Kasumi-1 (cell line): ENCODE measurements at regions not wholly inside any gene's neighbourhood (a gene's known extent, or its start where the extent isn't known, plus 50 kb on each side); places are given as distances from the start of the nearest gene placed in this dataset.

Source experiments
- DNase-seq, 2 experiments: peaks; one replicate each; lab custom pipeline; 2025; lab: John Stamatoyannopoulos, UW

DNA sequence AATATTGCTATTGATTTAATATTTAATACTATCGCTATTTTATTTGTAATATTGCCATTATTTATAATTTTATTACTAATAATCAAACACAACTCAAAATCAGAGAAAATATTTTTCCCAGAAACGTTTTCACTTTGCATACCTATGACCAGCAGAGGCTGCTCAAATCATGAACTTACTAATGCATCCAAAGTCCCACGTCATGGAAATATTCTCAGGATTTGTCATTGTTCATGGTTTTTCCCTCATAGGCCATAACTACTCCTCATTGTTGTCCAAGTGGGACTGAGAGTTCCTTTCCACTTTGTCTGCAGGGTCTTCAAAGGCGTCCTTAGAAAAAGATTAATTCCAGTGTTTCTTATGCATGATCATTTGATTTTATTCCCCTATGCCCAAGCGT is 344.8 kb downstream of the THBS2 start:
- DNase-seq: no peak

DNA sequence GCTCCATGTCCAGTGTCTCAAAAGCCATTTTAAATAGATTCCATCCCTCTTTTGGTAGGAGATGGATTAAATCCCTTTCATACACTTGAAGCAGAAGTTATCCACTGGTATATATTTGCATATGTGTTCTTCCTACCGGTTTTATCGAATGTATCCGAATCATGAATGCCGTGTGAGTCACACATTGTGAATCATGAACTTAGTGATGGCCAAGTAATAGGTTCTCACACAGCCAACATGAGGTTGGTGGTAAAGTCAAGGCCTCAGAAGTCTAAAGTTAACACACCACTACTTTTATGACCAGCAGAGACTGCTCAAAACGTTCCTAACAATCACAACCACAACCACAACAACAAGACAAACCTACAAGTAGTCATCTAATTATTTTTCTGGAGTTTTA is 345.5 kb downstream of the THBS2 start:
- DNase-seq: no peak

DNA sequence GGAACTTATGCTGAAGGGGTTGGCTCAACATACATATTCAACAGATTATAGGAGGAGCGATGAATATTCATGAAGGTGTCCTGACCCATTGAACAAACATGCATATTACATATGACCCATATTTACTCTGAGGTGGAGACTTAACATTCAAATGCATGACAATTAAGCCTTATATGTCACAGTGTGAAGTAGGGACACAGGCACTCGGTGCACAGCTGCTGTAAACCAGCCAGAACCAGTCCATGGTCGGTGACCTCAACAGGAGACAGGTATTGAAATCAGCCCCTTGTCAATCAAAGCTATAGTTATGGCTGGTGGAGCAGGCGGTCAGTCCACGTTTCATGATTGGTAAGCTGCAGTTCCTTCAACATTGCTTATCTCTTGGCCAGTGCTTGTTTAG is 347.3 kb downstream of the THBS2 start:
- DNase-seq: no peak

DNA sequence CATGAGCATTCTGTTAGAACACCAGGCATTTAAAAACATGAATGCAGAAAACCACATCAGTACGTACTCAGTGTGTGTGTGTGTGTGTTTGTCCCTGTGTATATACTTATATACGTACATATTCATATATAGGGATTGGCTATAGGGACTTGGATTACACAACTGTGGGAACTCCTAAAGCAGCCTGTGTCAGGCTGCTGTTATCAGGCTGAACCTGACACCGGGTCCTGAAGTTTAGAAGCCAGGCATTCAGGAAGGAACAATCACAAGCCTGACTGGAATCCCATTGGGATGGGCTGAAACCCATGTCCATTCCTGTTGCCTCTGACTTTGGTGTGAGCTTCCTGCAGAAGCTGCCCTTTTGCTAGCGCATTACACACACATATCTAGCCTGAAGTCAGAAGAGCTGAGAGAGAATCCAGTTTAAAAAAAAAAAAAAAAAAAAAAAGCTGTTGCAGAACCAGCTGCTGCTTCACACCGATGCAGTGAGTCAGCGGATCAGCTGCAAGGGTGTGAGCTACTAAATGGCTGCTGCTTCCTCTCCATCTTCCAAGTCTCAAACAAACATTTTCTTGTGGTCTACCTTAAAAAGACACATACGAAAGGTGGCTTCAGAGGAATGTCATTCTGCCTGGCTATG is 348.1 kb downstream of the THBS2 start:
- no peak for DNase-seq

DNA sequence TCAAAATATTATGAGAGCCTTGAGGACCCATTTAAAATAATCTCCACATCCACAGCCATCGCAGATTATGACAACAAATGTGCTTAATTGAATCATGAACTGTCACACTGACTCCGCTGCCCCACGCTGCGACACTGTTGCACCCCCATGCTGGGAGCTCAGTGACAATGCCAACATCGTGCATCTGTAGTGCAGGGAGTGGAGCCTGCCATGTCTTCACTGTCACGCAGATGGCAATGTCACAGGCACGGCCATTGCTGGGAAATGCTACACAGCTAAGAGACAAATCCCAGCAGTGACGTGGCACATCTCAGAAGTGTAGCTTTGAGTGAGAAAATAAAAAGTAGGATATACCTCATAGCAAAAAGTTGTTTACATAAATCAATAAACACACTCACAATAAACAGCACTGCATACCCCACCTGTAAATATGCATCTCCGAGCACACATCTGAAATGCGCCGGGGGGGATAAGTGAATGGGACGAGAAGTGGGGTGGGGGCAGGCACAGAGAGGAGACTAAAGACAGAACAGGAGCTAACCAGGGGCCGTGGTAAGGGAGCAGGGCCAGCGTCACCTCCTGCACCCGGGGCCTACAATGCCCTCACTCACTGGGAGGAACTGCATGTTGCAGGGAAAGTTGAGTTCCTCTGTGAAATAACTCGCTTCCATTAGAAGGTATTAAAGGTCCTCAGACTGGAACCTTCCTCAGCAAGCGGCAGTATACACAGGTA is 349.9 kb downstream of the THBS2 start:
- DNase-seq: no peak

DNA sequence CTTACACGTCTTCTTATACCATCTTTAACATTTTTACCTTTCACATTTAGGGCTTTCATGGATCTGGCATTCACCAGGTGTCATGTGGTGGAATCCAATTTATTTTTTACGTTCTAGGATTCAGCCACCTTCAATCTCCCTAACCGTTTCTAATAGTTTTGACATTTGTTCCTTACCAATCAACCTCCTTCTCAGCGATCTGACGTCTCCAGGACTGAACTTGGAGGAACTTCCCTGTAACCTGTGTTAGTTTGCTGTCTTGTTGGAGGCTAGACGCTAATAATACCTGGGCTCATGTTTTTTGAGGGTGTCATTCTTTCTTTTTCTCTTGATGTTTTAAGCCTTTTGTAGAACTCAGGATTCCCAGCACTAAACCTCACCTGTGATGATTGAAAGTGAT is 351.6 kb downstream of the THBS2 start:
- DNase-seq: no peak

DNA sequence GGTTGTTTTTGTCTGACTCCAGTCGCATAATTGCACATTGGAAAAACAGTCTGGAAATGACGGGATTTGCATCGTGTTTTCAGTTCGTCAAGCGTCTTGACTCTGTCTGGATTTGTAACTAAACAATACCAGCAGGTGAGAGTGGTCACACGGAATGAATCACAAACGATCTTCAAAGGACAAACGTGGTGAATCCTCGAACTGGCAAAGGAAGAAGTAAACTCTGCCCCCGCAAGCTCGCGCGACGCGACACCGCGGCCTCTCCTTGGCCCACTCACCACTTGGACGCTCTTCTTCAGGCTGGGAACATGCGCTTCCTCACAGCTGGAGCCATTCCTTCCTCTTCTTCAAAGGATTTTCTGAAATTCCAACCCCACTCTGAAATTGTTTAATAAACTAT is 352.6 kb downstream of the THBS2 start:
- DNase-seq: no peak

DNA sequence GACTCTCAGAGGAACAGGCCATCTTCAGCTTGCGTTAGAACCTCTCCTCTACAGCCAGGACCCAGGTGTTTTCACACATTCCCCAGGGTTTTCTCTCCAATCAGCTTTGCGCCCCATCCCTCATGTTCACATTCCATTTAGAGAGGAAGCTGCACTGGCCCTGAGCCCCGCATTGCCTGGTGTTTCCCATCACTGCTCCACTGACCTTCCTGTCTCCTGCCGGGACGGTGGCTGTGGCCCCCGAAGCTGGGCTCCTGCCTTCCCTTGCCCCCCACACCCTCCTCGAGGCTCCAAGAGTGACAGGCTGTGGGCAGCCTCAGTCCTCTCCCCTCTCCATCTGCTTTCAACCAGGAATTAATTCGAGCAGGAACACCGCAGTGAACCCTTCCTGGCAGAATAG is 357.3 kb downstream of the THBS2 start:
- DNase-seq: no peak

DNA sequence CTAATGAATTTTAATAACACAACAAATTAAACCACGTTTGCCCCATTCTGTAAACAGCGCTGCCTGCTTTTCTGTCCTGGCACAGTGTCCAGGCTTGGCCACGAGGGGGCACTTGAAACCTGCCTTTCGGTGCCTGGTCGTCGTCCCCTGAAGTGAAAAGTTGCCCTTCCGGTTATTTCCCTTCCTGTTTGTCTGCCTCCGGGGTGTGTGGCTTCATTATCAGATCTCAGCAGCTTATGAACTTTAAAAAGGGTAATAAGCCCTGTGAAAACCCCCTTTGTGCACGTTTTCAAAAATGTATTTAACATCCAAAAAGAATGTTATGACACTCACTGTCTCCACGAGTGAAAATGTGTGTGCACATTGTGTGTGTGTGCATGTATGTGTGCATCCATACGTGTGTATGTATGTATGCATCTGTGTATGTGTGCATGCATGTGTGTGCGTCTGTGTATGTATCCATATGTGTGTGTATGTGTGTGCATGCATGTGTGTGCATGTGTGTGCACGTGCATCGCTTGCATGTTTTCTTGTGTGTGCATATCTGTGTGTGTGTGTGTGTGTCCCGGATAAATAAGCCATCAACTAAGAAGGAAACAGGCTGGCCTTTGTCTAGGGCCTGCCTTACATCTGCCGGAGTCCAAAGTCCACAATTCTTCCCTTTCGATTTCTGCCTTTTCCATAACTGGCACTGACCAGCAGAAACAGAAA is 358.4 kb downstream of the THBS2 start:
- peak; percentile 84 to 85 for DNase-seq

DNA sequence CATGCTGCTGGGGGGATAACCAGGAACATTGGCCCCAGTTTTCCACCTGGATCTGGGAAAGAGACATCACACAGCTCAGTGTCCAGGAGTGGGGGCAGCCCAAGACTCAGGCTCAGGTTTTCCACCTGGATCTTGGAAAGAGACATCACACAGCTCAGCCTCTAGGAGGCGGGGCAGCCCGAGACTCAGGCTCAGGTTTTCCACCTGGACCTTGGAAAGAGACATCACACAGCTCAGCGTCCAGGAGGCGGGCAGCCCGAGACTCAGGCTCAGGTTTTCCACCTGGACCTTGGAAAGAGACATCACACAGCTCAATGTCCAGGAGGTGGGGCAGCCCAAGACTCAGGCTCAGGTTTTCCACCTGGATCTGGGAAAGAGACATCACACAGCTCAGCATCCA is 361.6 kb downstream of the THBS2 start:
- no peak for DNase-seq

DNA sequence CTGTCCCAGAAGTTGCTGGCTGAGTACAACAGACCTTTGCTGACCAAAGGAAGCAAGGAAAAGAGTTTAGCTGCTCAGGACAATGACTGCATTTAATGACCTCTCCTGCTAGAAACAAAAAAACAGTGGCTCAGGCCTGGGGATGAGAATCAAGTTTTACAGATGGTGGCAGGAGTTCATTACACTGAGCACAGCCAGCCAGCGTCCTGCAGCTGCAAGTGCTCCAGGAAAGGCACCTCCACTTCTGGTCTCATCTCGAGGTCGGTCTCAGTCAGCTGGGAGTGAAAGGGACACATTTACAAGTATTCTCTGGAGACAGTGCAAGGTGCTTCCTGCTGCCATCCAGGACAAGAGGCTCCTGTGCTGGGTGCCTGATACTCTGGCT is 362.7 kb downstream of the THBS2 start:
- DNase-seq: no peak

DNA sequence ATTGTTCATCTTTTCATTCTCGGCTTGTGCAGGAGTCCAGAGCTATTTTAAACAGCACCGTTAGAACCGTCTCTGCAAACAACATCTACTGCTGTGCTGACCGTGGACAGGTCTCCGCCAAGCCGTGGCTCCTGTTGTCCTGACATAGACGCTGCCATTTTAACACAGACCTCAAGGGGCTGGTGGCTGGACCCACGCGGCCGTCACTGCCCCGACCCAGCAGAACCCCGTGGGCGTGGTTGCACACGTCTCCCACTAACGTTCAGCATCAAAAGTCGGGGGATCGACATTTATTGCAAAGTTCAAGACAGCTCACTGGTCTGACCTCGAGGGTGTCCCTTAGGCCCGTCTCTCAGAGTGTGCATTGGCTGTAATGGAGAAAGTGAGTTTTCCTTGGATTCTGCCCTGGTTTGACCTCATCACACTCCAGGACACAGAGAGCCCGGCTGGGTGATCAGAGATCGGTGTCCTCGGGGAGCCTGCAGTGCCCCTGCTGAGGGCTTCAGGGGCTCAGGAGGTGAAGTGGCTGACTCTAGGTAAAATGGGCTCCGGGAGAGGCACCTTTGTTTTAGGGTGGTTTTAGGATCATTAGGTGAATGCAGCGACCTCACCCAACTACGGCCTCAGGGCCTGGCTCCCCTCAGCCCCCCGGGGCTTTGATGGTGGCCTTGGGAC is 363.2 kb downstream of the THBS2 start:
- DNase-seq: no peak

DNA sequence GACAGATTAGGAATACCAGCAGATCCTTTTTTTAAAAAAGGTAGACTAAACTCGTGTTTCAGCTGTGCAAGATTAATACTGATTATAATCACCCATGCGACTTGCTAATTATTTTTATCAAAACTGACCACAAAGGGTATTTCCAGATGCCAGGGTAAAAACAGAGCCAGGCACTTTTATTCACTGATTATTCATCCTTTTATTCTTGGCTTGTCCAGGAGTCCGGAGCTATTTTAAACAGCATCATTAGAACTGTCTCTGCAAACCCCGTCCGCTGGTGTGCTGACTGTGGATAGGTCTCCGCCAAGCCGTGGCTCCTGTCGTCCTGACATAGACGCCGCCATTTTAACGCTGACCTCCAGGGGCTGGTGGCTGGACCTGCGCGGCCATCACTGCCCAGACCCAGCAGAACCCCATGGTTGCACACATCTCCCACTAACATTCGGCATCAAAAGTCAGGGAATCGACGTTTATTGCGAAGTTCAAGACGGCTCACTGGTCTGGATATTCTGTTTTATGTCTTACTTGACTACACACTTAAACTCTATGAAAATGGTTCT is 364.8 kb downstream of the THBS2 start:
- DNase-seq: no peak

DNA sequence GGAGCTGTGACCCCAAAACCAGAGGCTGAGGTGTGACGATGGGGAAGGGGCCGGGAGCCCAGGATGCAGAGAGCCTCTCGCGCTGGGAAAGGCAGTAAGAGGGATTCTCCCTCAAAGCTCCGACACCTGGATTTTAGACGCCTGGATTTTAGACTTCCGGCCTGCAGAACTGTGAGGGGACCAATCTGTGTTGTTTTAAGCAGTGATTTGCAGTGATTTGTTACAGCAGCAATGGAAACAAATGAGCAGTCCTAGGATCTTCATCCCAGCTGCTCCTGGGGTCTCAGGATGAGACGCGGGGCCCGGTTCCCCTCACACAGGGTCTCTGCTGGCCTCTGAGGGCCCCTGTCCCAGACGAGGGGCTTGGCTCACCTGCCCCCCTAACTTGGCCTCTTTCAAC is 365.5 kb downstream of the THBS2 start:
- DNase-seq: no peak

DNA sequence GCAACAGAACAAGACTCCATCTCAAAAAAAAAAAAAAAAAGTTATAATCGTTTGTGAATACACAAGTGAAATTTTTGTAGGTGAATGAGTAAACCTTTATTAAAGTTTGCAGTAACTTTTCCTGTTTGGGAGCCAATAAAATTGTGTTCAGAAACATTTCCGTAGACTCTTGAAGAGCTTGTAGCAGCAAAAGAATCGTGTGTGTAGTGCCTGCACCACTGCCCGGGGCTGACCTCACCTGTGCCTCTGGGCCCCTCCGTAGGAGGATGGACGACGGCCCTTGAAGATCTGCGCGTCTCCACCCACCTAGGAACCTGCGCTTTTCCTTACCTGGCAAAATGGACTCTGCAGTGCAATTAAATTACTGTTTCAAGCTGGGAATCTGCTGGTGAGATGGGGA is 366.0 kb downstream of the THBS2 start:
- DNase-seq: no peak

DNA sequence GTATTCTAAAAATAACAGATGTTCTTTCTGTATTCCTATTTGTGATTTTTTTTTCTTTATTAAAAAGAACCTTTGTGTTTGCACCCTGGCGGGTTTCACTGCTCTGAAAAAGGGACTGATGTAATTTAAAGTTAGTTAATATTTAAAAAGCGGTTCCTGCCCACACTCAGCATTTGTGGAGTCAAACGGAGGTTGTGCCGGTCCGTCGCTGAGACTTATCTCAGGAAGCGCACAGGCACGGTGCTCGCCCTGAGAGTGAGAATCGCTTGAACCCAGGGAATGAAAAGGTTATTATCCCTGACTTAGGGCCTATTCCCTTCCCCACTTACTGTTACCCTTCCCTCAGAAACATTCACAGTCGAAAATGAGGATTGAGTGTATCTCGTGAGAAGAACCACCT is 366.7 kb downstream of the THBS2 start:
- no peak for DNase-seq

DNA sequence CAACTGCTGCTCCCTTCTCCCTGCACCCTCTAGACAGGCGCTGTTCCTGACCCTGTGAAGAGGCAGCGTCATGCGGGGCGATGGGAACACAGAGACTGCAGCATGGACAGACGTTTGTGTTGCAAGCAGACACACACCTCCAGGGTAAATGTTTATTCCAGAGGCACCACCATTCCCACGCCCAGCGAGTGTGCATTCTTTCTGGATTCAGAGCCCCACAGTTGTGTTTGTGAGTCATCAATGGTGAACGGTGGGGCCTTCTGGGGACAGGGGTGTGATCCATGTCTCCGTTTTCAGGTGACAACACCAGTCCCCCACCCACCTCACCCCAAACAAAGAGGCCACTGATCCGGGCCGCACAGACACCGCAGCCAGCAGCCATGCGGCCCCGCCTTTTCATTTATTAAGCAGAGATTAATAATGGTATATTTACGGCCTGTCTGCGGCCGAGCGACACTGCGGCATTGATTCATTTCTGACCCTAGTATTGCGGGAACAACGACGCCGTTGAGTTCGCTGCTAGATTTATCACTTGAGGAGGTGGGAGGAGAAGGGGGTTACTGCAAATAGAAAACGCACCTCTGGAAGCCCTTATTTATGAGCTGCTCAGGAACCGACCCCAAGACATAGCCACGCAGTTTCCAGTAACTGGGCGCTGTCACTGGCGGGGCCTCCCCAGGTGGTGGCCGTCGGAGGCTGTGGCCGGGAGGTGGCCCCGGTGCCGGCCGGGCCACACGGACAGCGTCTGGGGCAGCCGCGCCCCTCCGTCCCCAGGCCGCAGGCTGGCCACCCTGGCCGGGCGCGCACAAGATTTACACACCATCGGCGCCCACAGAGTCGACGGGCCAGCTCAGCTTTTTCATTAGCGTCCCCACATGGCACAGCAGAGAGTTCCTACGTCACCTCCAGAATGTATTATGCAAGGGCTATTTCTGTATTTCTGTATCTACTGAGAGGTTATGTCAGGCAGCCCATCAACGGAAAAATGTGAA is 367.6 kb downstream of the THBS2 start:
- DNase-seq: no peak

DNA sequence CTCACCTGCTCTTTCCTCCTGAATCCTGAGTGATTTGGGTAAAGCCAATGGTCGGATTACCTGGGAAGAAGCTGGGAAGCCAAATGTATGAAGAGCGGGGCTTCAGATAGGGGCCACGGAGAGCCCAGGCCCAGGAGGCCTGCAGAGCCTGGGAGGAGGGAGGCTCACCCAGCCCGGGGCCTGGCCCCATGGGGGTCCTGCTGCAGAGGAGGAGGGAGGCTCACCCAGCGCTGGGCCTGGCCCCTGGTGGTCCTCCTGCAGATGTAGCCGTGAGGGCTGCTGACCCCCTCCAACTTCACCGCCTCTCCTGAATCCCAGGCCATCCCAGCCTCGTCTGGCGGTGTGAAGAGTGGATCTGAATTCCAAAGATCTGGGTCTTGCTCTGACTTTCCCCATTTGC is 368.4 kb downstream of the THBS2 start:
- no peak for DNase-seq

DNA sequence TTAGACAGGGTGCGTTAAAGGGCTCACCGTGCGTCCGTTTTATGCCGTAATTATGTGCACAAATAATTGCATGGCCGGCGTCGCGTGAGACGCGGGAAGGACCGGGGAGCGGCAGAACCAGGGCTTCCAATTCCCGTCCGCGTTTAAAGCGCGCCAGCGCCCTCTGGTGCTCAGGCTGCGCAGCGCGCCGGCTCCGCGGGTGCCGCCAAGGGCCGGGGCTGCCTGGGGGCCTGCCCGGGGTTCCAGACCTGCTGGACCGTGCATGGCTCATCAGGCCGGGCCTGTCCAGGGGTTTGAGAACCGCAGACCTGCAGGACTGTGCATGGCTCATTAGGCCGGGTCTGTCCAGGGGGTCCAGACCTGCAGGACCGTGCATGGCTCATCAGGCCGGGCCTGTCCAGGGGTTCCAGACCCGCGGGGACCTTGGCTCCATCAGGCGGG is 369.0 kb downstream of the THBS2 start:
- peak; percentile 50 to 67 for DNase-seq

DNA sequence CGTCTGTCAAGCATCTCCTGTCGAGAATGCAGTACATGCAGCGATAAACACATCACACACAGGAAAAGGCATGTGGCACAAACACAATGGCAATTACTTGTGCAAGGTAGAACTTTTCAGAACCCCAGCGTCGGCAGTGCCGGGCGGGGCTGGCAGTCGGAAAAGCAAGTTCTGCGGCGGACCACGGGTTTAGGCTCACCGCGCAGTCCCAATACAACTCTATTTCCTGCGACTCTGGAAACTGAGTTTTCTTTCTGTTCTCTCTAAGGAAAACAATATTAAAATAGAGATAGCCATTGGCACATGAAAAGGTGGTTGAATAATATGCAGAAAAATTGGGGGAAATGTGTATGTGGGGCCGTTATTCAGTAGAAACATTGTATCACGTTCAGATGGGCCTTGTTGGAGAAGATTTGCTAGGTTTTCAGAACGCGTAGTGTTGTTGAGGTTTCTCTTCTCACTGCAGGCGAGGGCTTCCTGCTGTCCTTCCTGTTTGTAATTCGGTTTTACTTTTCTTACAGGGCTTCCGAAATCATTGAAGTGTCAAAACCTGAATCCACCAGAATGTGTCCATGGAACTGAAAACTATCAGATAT is 369.5 kb downstream of the THBS2 start:
- peak; percentile 50 to 62 for DNase-seq
